ENCODE measurements at regions not wholly inside any gene's neighbourhood (a gene's known extent, or its start where the extent isn't known, plus 50 kb on each side); places are given as distances from the start of the nearest gene placed in this dataset.
"Not testable (repeated sequence)": the region's sequence is repeated elsewhere in the genome, so short reads cannot be mapped to it uniquely, and the experiment has no call there.

DNA sequence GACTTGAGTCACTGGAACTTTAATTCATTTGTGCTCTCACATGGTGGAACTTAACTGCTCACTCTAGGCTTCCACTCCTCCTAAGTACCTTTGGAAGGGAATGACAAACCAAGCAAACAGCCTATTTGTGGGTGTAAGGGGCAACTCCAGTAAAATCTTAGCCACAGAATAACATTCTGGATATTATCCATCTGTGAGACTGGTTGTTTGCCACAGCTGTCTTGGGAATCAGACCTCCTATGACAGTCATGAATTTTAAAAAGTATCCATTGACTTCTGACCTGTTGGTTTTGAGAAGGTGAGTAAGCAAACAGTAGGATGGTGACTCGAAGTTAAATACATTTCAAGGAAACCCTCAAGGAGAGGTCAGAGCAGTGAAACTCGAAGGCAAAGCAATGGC, 147.3 kb upstream of the CDIN1 start:
- DNase-seq: no peak

DNA sequence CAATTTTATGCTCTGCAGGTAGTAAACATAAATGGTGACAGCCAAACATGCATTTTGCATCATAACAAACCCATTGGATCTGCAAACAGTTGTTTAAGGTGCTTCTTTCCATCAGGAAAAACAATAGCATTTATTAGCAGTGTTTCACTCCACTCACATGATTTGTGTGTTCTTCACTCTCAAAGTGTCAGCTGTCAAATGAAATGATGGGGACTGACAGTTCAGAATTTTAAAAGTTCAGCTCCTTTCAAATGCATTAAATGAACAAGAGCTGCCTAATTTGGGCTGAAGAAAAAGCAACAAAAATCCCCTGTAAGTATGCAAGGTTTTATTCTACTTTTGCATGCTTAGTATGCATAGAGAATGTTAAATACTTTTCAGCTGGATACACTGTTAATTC, 145.2 kb upstream of the CDIN1 start:
- no peak for DNase-seq

DNA sequence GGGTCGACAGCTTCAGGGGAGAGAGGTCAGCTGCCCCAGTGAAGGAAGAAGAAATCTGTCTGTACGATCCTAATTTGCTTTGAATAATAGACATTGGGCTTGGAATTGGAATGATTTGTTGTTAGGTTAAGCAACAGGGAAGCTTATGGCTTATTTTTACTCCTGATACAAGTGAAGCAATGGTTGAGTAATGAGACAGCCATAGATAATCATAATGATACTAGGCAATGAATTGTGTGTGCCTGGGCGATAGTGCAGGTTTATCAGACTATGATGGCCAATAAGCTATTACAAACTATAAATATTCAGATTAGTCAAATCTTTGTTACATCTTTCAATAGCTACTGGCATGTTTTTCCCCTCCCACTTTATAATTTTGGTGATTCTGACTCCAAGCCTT, 140.9 kb upstream of the CDIN1 start:
- no peak for DNase-seq

DNA sequence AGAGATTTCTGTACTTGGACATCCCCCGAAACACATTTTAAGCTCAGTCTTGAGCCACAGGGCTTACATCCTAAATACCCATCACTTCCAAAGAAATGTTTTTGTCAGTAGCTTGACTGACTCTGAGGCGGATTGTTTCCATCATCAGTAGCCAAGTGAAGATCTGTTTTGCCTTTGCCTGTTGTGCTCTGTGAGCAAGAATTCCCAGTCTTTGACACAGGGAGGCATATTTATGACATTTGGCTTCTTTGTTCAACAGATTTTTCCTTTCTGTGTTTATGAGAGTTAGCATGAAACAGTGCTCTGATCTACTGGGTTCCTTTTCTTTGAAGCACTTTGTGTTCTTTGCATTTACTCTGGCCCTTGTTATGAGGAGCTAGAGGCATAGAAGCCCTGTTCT, 132.1 kb upstream of the CDIN1 start:
- DNase-seq: no peak

DNA sequence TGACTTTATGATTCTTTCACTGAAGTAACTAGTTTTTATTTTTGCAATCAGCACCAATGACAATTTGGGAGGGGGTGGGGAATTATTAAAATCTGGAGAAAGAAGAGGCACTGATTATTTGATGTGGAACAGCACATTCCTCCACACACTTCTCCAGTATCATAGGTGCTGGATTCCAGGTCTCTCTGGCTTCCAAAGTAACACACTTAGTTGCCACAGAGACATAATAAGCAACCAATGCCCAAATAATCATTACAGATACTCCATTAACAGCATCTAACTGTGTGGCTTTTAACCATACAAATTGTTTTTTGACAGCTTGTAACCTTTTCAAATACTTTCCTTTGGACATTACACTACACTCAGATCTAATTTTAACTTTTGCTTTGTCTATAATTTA, 131.0 kb upstream of the CDIN1 start:
- DNase-seq: no peak

DNA sequence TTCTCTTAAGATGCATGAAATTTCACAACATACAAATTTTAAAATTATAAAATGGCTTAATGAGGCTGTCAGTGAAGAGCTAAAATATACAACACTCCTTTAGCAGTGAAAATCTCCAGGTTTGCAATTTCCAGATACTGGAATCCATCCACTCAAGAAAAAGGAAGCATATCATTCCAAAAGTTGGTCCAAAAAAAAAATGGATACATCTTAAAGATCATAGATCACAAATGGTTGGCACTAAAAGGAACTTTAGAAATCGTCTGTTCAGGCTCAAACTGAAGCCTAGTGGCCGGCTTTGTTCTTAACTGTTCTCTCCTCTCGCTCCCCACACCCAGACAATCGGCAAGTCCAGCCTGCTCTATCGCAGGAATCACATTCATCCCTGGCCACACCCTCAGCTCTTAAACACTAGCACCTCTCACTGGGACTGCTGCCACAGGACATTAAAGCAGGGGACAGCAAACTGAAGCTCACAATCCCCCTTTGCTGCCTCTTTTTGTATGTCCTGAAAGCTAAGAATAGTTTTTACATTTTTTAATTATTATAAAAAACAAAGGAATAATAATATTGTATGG, 130.3 kb upstream of the CDIN1 start:
- DNase-seq: no peak

DNA sequence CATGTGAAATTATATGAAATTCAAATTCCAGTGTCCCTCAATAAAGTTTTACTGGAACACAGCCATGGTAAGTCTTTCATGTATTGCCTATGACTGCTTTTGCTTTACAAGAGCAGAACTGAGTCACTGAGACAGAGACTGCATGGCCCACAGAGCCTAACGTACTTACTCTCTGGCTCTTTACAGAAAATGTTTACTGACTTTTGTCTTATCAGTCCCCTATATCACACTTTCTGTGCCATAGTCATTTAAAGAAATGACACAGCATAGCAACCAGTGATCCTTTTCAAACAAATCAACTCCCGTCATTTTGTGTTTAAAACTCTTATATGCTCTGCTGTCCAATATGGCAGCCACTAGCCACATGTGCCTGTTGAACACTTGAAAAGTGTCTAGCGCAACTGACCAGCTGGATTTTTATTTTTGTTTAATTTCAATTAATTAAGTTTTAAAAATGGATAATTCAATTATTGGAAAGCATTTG, 129.7 kb upstream of the CDIN1 start:
- DNase-seq: no peak

DNA sequence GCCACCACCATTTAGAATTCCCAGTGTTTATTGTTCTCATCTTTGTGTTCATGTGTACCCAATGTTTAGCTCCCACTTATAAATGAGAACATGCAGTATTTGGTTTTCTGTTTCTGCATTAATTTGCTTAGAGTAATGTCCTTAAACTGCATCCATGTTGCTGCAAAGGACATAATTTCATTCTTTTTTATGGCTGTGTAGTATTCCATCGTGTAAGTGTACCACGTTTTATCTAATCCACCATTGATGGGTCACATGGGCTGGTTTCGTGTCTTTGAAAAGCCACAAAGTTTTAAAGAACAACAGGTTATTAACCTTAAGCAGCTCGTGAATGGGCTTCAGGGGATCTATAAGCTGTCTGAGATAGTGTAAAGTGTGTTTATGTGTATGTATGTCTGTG, 125.2 kb upstream of the CDIN1 start:
- DNase-seq: not testable (repeated sequence)

DNA sequence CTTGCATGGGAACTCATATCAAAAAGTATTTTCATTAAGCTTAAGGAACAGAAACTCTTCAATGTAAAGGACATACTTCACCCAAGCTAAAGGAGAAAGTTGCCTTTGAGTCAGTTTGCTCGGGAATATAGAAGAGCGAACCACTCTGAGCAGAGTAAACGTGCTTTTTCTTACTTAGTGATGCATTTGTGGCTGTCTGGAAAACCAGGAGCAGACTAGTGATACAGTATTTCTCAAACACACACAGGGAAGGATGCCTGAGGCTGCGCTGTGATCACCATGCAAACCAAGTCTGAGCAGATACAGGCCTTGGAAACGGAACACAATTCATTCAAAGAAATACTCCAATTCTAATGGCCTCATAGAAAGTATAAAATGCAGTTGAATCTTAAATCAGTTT, 121.0 kb upstream of the CDIN1 start:
- DNase-seq: no peak

DNA sequence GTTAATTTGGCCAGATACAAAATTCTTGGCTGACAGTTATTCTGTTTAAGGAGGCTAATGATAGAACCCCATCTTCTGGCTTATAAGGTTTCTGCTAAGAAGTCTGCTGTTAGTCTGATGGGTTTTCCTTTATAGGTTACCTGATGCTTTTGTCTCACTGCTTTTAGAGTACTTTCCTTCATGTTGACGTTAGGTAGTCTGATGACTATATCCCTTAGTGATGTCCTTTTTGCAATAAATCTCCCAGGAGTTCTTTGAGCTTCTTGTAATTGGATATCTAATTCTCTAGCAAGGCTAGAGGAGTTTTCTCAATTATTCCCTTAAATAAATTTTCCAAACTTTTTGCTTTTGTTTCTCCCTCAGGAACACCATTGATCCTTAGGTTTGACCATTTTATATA, 114.1 kb upstream of the CDIN1 start:
- DNase-seq: no peak

DNA sequence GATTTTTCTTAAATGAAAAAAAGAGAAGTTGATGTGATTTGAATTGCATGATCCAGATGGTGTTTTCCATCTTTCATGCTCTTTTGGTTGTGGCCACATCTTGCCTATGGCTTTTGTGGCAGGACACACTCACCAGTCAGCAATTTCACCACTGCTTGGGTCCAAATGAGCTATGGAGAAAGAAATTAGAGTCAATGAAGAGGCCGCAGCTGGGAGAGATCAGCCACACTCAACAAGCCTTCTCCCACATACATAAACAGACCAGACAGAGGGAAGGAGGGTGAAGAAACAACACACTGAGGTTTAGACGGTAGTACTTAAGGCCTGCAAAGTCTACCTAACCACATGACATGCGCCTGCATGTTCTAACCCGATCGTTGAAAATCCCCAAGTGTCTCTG, 110.7 kb upstream of the CDIN1 start:
- DNase-seq: no peak

DNA sequence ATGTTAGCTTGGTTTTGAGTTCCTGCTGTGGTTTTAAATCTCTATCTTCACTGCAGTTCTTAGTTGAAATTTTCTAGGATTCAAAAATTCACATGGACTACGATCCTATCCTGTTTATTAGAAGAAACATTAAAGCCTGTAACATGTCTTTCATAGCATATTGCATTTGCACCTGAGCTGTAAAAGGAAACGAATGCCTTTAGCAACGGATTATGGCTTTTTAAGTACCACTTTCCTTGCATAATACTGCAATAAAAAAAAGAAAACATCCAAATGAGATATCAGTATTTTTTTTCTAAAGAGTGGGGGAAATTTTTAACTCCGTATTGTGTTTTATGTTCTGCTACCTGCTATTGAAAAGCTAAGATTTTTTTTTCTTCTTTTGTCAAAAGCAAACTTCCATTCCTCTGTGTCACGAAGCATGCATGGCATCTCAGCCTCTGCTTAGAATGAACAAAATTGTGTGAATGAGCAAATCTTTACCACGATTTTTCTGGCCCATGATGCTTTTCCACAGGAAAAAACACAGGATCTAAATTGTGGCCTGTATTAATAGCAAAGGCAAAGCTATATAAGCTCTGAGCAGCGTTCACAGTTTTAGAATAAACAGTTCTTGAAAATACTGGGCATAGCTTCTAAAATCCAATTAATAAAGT, 110.0 kb upstream of the CDIN1 start:
- no peak for DNase-seq

DNA sequence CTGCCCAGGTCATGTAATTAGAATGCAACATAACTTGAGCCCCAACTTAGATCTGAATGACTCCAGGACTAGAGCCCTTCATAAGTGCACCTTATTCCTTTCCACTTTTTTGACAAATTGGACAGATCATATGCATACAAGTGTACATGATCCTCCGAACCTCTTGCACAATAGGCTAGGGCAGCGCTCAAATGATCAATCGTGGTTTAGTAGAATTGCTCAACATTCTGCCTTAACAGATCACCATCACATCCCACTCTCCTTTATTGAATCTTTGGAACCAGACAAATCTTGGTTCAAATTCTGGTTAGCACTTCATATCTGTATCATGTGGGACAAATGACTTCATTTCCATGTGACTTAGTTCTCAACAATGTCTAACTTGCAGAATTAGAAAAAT, 106.8 kb upstream of the CDIN1 start:
- DNase-seq: no peak

DNA sequence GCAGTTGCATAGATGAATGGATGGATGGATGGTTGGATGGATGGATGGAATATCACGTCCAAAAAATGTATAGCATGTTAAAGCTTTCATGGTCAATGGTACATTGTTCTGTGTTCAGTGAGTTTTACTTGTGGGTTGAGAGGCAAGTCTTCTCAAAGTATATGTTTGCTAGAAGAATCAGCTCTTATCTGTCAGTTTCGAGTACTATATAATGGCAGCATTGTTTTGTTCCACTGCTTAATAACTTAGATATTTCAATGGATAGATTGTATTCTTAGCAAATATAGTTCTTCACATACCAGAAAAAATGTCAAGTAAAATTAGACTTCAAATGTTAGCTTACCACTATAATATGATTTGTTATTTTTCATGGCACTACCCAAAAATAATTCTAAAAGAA, 100.9 kb upstream of the CDIN1 start:
- DNase-seq: no peak

DNA sequence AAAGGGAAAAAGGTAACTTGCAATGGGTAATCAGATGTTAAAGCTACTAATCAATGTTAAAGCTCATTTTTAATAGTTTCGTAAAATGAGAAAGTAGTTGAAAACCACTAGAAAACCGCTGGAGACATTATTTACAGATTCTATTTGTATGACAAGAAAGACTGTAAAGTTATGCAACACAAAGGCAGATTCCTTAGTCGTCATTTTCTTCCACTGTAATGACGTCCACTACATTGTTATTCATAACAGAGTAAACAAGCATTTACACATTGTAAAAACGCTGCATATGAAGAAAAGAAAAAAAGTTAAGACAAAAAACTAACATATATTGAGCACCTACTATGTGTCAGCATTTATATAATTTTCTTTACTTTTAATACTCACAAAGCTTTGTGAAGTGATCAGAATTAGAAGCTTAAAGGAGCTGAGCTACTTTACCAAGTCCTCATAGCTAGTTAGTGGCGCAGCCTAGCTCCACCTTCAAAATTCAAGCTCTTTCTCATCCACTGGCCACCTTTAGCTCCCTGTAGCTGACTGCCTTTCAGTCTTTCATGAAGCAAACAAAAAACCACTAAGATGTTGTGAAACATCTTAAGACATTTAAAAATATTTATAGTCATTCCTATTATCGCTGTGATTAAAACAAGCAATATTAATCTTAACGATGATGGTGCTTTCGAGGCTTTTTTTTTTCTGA, 100.1 kb upstream of the CDIN1 start:
- no peak for DNase-seq

DNA sequence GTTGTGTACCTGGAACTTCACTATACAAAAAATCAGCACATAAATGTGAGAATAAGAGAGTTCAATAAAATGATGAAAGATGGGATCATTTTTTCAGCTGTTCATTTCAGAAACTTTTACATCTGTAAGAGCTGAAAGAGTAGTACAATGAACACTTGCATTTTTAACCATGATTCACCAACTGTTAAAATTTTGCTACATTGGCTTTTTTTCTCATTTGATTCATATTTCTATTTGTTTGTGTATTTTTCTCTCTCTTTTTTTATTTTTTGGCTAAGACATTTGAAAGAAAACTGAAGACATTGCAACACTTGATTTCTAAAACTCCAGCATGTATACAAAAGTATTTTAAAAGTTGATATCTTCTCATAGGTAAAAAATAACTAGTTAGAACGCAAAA, 98.3 kb upstream of the CDIN1 start:
- no peak for DNase-seq

DNA sequence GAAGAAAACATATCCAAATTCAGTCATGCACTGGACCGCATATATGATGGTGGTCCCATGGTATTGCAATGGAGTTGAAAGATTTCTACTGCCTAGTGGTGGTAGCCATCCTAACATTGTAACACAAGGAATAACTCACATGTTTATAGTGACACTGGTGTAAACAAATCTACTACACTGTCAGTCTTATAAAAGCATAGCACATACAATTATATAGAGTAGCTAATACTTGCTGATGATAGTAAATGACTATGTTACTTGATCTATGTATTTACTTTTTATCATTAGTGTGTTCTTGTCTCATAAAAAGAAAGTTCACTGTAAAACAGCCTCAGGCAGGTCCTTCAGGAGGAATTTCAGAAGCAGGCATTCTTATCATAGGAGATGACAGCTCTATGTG, 96.0 kb upstream of the CDIN1 start:
- no peak for DNase-seq

DNA sequence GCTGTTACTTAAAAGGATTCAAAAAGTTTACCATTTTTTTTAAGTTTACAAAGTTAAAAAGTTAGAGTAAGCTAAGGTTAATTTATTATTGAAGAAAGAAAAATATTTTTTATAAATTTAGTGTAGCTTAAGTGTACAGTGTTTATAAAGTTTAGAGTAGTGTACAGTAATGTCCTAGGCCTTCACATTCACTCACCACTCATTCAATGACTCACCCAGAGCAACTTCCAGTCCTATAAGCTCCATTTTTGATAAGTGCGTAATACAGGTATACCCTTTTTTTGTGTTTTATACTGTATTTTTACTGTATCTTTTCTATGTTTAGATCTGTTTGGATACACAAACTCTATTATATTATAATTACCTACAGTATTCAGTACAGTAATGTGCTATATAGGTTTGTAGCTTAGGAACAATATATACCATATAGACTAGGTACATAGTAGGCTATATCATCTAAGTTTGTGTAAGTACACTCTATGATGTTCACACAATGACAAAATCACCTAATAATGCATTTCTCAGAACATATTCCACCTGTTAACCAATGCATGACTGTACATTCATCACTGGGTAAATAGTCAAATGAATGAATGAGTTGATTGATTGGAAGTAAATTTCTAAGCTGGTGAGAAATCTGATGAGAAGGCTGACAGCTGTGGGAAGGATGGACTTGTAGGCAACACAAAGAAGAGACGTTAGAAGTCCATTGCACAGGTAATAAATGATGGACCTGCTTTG, 95.2 kb upstream of the CDIN1 start:
- no peak for DNase-seq

DNA sequence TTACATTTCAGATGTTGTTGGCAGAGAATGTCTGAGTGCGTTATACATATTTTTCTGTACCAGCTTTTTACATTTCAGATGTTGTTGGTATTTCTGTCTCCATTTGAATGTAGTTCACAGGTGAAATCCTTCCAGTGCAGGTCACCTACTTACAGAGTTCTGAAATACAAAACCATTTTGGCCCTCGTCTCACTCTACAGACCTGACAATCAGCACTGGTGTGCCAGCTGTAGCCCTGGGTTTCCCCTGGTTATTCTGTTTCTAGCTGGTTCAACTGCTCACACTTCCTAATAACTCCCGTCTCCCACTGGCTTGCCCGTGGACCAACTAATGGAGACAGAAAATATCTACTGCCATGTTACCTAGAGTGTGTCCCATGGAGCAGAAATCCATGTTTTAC, 87.5 kb upstream of the CDIN1 start:
- DNase-seq: no peak

DNA sequence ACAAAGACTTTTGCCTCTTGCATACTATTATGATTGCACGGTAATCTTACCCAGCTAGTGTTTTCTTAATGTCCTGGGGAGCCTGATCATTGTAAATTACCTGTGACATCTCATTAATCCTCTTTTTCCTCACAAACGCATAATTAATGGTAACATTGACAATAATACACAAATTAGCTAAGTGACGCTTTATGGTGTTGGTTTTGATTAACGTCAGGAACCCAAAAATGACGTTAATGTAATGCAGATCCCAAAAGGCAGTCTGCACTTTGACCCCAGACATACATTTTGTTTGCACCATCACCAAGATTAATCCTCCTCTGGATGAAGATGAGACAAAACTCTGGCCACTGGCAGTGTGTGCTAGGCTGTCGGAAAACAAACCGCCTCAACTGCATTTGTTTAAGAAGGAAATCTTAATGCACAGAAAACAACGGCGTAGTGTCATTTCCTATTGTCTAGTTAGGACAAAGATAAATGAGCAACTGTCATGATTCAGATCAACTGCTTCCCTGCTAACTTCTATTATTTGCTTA, 83.9 kb upstream of the CDIN1 start:
- no peak for DNase-seq

DNA sequence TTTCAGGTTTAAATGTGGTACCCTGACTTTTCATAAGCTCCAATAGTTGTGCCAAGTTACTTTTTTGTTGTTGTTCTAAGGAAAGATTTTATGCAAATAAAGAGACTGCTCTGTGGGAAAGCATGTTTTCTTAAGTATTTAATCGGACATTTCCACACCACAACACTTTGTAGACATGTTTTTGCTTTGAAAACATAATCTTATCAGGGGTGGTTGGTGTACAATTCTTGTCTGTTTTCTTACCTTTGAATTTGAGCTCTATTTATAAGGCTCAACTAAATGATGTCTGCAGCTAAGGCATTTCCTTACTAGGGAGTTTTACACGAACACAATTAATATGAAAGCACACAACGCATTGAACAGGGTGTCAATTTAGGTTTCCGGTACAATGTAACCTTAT, 81.5 kb upstream of the CDIN1 start:
- DNase-seq: no peak

DNA sequence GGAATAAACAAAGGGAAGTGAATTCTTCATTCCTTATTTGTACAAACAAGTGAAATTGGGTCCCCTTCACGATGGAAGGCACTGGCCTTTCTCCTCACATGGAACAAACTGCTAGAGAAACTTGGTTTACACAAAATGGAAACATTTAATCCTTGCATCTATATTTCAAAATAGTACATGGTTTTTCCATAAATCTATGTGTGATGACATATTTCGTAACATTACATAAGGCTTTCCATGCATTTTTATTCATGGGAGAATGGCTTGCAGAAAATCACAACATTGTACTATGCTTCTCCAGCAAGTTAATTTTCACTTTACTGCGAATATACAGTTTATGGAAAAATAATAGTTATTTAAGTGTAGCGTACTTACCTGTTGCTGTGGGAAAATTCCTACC, 81.0 kb upstream of the CDIN1 start:
- no peak for DNase-seq

DNA sequence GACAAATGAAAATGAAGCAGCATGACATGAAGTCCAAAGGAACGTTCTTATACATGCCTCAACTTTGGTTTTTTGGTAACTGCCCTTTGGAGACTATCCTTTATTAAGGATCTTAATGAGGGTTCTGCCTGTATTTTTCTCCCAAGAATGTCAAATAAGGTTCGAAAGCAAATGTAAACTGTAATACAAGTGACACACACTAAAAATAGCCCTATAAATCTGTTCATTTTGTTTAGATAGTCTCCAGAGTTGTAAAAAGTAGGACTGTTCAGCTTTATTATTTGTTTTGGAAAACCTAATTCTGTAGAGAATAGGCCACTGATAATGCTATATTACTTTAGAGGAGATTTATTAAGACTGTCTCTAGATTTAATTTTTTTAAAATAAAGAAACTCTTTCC, 80.5 kb upstream of the CDIN1 start:
- no peak for DNase-seq
